ENCODE measurements at regions not wholly inside any gene's neighbourhood (a gene's known extent, or its start where the extent isn't known, plus 50 kb on each side); places are given as distances from the start of the nearest gene placed in this dataset.
A peak's percentile ranks its signal among the peaks of the same experiment; 100 is the strongest.

DNA sequence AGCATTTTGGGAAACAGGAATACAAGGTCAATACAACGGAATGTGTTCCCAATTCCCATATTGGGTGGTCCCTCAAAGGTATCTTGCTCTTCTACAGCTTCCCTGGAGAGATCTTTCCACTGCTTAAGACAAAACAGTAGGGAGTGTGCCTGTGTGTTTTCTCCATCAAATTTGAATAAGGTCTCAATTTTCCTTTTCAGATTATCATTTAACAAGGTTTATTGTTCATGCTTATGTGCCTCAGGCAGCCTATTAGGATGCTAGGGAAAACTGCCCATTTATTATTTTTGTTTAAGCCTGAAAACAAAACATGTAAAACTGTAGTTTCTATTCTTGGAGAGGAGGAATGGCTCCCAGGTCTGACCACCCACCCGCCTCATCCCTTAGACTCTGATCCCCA, 622.7 kb downstream of the LMO4 start:
- Mint-ChIP-seq H3K4me3 (no peak overlapping the region), H3K4me1 (peaks cover 28% of the 10 kb centered on the region), H3K27me3 (ENCODE audit: low read depth) (no peaks in the 10 kb centered on the region), H3K27ac (peak overlapping the region in 1 of 3 experiments; percentile 21), H3K9me3 (no peaks in the 10 kb centered on the region), H3K36me3 (ENCODE audit: low read depth) (no peaks in the 10 kb centered on the region)
- TF ChIP-seq CTCF (IDR thresholded peaks at IDR 0.05; ENCODE audit: unreplicated experiment in 3 of 3) = no peak

DNA sequence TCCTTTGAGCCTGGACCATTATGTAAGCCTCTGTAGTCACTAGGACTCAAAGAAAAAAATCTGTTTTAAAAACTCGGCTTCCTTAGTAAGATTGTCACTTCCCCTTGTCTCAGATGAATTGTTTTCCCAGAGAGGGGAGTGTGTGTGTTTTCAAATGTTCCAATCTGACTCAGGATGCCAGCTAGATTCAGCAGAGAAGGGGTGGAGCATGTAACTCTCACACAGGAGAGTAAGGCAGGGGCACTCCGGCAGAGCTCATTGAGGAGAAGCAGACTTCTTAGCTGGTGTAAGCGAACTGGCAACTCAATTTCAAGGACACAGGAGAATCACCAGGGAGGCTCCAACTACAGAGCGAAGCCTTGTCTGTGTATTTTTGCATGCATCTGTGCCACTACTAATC, 623.2 kb downstream of the LMO4 start:
- Mint-ChIP-seq H3K36me3 (ENCODE audit: low read depth) (no peaks in the 10 kb centered on the region), H3K27me3 (ENCODE audit: low read depth) (no peaks in the 10 kb centered on the region), H3K27ac (peak overlapping the region in 1 of 3 experiments; percentile 21), H3K4me3 (no peak overlapping the region), H3K9me3 (no peaks in the 10 kb centered on the region), H3K4me1 (peaks cover 33% of the 10 kb centered on the region)
- no peak for TF ChIP-seq CTCF (IDR thresholded peaks at IDR 0.05; ENCODE audit: unreplicated experiment in 3 of 3)

- TF ChIP-seq CTCF (IDR thresholded peaks at IDR 0.05; ENCODE audit: unreplicated experiment in 3 of 3) = no peak
- Mint-ChIP-seq H3K36me3 (ENCODE audit: low read depth) (no peaks in the 10 kb centered on the region), H3K9me3 (no peaks in the 10 kb centered on the region), H3K4me1 (peaks cover 39% of the 10 kb centered on the region), H3K27ac (no peak overlapping the region), H3K4me3 (no peak overlapping the region), H3K27me3 (ENCODE audit: low read depth) (no peaks in the 10 kb centered on the region)
These were observed 624.4 kb downstream of the LMO4 start for GRCh38 chr1:87953121-87953520.

- Mint-ChIP-seq H3K9me3 (no peaks in the 10 kb centered on the region), H3K27ac (peak overlapping the region in 1 of 3 experiments; percentile 22), H3K36me3 (ENCODE audit: low read depth) (no peaks in the 10 kb centered on the region), H3K4me1 (peaks cover 46% of the 10 kb centered on the region), H3K27me3 (ENCODE audit: low read depth) (no peaks in the 10 kb centered on the region), H3K4me3 (no peak overlapping the region)
- TF ChIP-seq CTCF (IDR thresholded peaks at IDR 0.05; ENCODE audit: unreplicated experiment in 3 of 3) = peak; percentile 59 to 71 (median 69)
These were observed 625.2 kb downstream of the LMO4 start for GRCh38 chr1:87953732-87954344.

GRCh38 chr1:87955038-87955437, 626.4 kb downstream of the LMO4 start:
- Mint-ChIP-seq H3K36me3 (ENCODE audit: low read depth) (no peaks in the 10 kb centered on the region), H3K27ac (no peak overlapping the region), H3K9me3 (no peaks in the 10 kb centered on the region), H3K4me3 (no peak overlapping the region), H3K27me3 (ENCODE audit: low read depth) (no peaks in the 10 kb centered on the region), H3K4me1 (peaks cover 51% of the 10 kb centered on the region)
- TF ChIP-seq CTCF (IDR thresholded peaks at IDR 0.05; ENCODE audit: unreplicated experiment in 3 of 3) = no peak

DNA sequence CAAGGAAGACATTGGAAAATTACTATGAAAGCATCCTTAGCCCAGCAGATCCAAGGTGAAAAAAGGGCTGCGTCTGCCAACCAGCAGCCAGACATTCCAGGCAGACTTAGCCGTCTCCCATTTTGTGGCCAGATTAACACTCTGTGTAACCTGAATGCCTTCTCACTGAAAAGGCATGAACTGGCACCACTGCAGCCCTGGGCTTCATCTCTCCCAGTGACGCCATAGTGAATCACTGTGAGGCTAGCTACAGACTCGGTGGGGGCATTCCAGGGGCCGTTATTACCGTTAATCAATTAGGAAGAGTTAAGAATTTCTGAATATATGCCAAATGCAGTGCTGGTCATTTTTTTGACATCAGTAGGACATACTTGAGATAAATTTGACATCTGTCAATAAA, 627.4 kb downstream of the LMO4 start:
- H3K9me3 Mint-ChIP-seq = no peaks in the 10 kb centered on the region
- no peaks in the 10 kb centered on the region for H3K27me3 Mint-ChIP-seq (ENCODE audit: low read depth)
- no peaks in the 10 kb centered on the region for H3K36me3 Mint-ChIP-seq (ENCODE audit: low read depth)
- H3K27ac Mint-ChIP-seq = peak overlapping the region in 2 of 3 experiments; percentile 11 to 31
- peaks cover 46% of the 10 kb centered on the region for H3K4me1 Mint-ChIP-seq
- no peak for TF ChIP-seq CTCF (IDR thresholded peaks at IDR 0.05; ENCODE audit: unreplicated experiment in 3 of 3)
- no peak overlapping the region for H3K4me3 Mint-ChIP-seq

Data from nephron (organoid).